Spleen (tissue), 11 donors: ENCODE measurements at regions not wholly inside any gene's neighbourhood (a gene's known extent, or its start where the extent isn't known, plus 50 kb on each side); places are given as distances from the start of the nearest gene placed in this dataset.

Experiments
- DNase-seq: peaks from one replicate; pipeline ENCODE4 v3.0.0-alpha.2; 2020
- H3K27ac ChIP-seq, 8 donors: fragments of 200-600 bp; sonication (generic) in 7 of 8; 1 replicate in 4 of 8; 2 replicates in 4 of 8; pipeline versions ENCODE4 v1.5.0 to v1.8.0; 2016 to 2021; ENCODE audit warnings: inconsistent platforms in 4 of 8, mild to moderate bottlenecking in 4 of 8, moderate library complexity in 1 of 8
- H3K27me3 ChIP-seq, 7 donors: fragments of 200-600 bp; sonication (generic) in 6 of 7; replicated peaks in 1 of 7; 1 replicate in 4 of 7; 2 replicates in 3 of 7; pipeline versions ENCODE4 v1.5.0 to v1.8.0; 2016 to 2021; ENCODE audit warnings: inconsistent platforms in 3 of 7, mild to moderate bottlenecking in 1 of 7
- H3K36me3 ChIP-seq, 6 donors: fragments of 200-600 bp; sonication (generic) in 5 of 6; 1 replicate in 4 of 6; 2 replicates in 2 of 6; pipeline versions ENCODE4 v1.5.0 to v1.8.0; 2016 to 2021; ENCODE audit warnings: inconsistent platforms in 2 of 6
- H3K4me1 ChIP-seq, 6 donors: fragments of 200-600 bp; sonication (generic) in 5 of 6; 1 replicate in 3 of 6; 2 replicates in 3 of 6; pipeline versions ENCODE4 v1.5.0 to v1.8.0; 2016 to 2021; ENCODE audit warnings: inconsistent platforms in 3 of 6
- H3K4me3 ChIP-seq, 8 donors: fragments of 200-600 bp; sonication (generic) in 7 of 8; 1 replicate in 4 of 8; 2 replicates in 4 of 8; pipeline versions ENCODE4 v1.5.0 to v1.8.0; 2016 to 2021; ENCODE audit warnings: inconsistent platforms in 4 of 8, mild to moderate bottlenecking in 4 of 8, moderate library complexity in 2 of 8
- H3K9me3 ChIP-seq, 8 donors: fragments of 200-600 bp; sonication (generic) in 7 of 8; 1 replicate in 4 of 8; 2 replicates in 4 of 8; pipeline versions ENCODE4 v1.5.0 to v1.8.0; 2016 to 2021; ENCODE audit warnings: inconsistent platforms in 4 of 8
- CTCF ChIP-seq, 11 experiments: fragments of 200-600 bp in 7 of 11; fragments of 450-650 bp in 4 of 11; sonication (generic) in 4 of 11; IDR thresholded peaks in 8 of 11; conservative IDR thresholded peaks in 3 of 11; 1 replicate in 7 of 11; 2 replicates in 4 of 11; pipeline versions ENCODE4 v1.4.0 to v1.8.0; 2016 to 2021; ENCODE audit warnings: antibody characterized with exemption in 11 of 11, inconsistent platforms in 4 of 11, mild to moderate bottlenecking in 1 of 11
- POLR2A ChIP-seq, 3 donors: fragments of 450-650 bp; IDR thresholded peaks; one replicate each; pipeline ENCODE4 v1.5.1; 2017; ENCODE audit warnings: antibody characterized with exemption in 3 of 3, mild to moderate bottlenecking in 1 of 3
- POLR2AphosphoS5 ChIP-seq, 3 donors: sonication (generic); formaldehyde crosslinking; IDR thresholded peaks; one replicate each; pipeline ENCODE4 v1.5.1; 2017; ENCODE audit warnings: antibody characterized with exemption in 3 of 3
- WGBS, 5 donors: extraction: QIAGEN DNeasy Blood & Tissue Kit in 3 of 5; methylation state at CpG; one replicate each; pipeline versions ENCODE4 v1.1.5 to v1.1.7; 2013 to 2018; 5-methylcytosine and 5-hydroxymethylcytosine counted together
- intact Hi-C: fragments of 100-400 bp; cut with DNase I; formaldehyde crosslinking; loops from one replicate; pipeline ENCODE4 v1.15.0; 2023; ENCODE audit warnings: low total_unique reads
- donor health status: healthy with polysubstance abuse.
- donor health status: DM: no; HTN: no; CAD: no; lungs with moderate emphysema.
- donor health status: DM: no; HTN: no; CAD: no.
- donor health status: Bipolar disorder and iron deficiency.
- donor health status: healthy.
- donor health status: DM: no; HTN: no; CAD: no.
- donor health status: DM: yes; HTN: yes; CAD: no.

- no peaks in the 10 kb centered on the region for H3K27me3 ChIP-seq
- H3K9me3 ChIP-seq: no peaks in the 10 kb centered on the region
- H3K4me3 ChIP-seq: no peak overlapping the region
- no peaks in the 10 kb centered on the region for H3K36me3 ChIP-seq
- H3K27ac ChIP-seq: no peak overlapping the region
- no peaks in the 10 kb centered on the region for H3K4me1 ChIP-seq
- 28 to 71% (median 69%) methylated on average over 1 of the region's 1 CpG for WGBS, 5 donors
- no peak for TF ChIP-seq CTCF (IDR thresholded peaks at IDR 0.05 in 8 of 11, conservative IDR thresholded peaks at IDR 0.05 in 3 of 11)
- intact Hi-C loops: no loop called here
- no peak for DNase-seq
These were observed 339.9 kb downstream of the FBXO8 start for GRCh38 chr4:173943547-173943946.

GRCh38 chr4:173940146-173940545 is 343.3 kb downstream of the FBXO8 start:
- no peak overlapping the region for H3K27ac ChIP-seq
- DNase-seq: no peak
- intact Hi-C loops: no loop called here
- no peaks in the 10 kb centered on the region for H3K36me3 ChIP-seq
- H3K27me3 ChIP-seq: no peaks in the 10 kb centered on the region
- no peak overlapping the region for H3K4me3 ChIP-seq
- no peaks in the 10 kb centered on the region for H3K4me1 ChIP-seq
- WGBS, 5 donors: 44 to 57% (median 50%) methylated on average over 5 of the region's 5 CpGs
- H3K9me3 ChIP-seq: no peaks in the 10 kb centered on the region
- TF ChIP-seq POLR2AphosphoS5 (IDR thresholded peaks at IDR 0.05) (no peak), CTCF (IDR thresholded peaks at IDR 0.05 in 8 of 11, conservative IDR thresholded peaks at IDR 0.05 in 3 of 11) (no peak), POLR2A (IDR thresholded peaks at IDR 0.05) (no peak)

- no peak for DNase-seq
- no peaks in the 10 kb centered on the region for H3K4me1 ChIP-seq
- TF ChIP-seq POLR2AphosphoS5 (IDR thresholded peaks at IDR 0.05) (no peak), POLR2A (IDR thresholded peaks at IDR 0.05) (no peak), CTCF (IDR thresholded peaks at IDR 0.05 in 8 of 11, conservative IDR thresholded peaks at IDR 0.05 in 3 of 11) (no peak)
- no peak overlapping the region for H3K4me3 ChIP-seq
- intact Hi-C loops: no loop called here
- 79 to 95% (median 89%) methylated on average over 2 of the region's 2 CpGs for WGBS, 5 donors
- no peak overlapping the region for H3K27ac ChIP-seq
- H3K27me3 ChIP-seq: no peaks in the 10 kb centered on the region
- H3K9me3 ChIP-seq: no peaks in the 10 kb centered on the region
- no peaks in the 10 kb centered on the region for H3K36me3 ChIP-seq
These were observed 345.7 kb downstream of the FBXO8 start for GRCh38 chr4:173937631-173938270.

- Histone ChIP-seq H3K27ac (no peak overlapping the region), H3K4me1 (no peaks in the 10 kb centered on the region), H3K9me3 (no peaks in the 10 kb centered on the region), H3K4me3 (no peak overlapping the region), H3K27me3 (no peaks in the 10 kb centered on the region), H3K36me3 (no peaks in the 10 kb centered on the region)
- intact Hi-C loops: no loop called here
- DNase-seq: no peak
- 42 to 72% (median 52%) methylated on average over 1 of the region's 1 CpG for WGBS, 5 donors
- TF ChIP-seq POLR2AphosphoS5 (IDR thresholded peaks at IDR 0.05) (no peak), POLR2A (IDR thresholded peaks at IDR 0.05) (no peak), CTCF (IDR thresholded peaks at IDR 0.05 in 8 of 11, conservative IDR thresholded peaks at IDR 0.05 in 3 of 11) (no peak)
These were observed 346.6 kb downstream of the FBXO8 start for GRCh38 chr4:173936861-173937260.
